Uterus (tissue), 2 donors: ENCODE measurements at regions not wholly inside any gene's neighbourhood (a gene's known extent, or its start where the extent isn't known, plus 50 kb on each side); places are given as distances from the start of the nearest gene placed in this dataset.

Experiments
- POLR2A ChIP-seq, 2 donors: fragments of 450-650 bp; IDR thresholded peaks; one replicate each; pipeline ENCODE4 v1.6.1; 2016; ENCODE audit warnings: antibody characterized with exemption in 2 of 2, mild to moderate bottlenecking in 1 of 2, moderate library complexity in 1 of 2
- TF ChIP-seq, protein P1 (sequence below), 4 experiments: fragments of 200-600 bp in 2 of 4; fragments of 450-650 bp in 2 of 4; sonication (generic) in 2 of 4; IDR thresholded peaks; one replicate each; pipeline ENCODE4 v1.5.1; 2016 to 2019; ENCODE audit warnings: antibody characterized with exemption in 4 of 4, mild to moderate bottlenecking in 2 of 4, moderate library complexity in 1 of 4

GRCh38 chr2:176682278-176682677 lies 413.0 kb downstream of the MTX2 start:
- no peak for TF ChIP-seq POLR2A (IDR thresholded peaks at IDR 0.05)
- TF ChIP-seq, protein P1, sequence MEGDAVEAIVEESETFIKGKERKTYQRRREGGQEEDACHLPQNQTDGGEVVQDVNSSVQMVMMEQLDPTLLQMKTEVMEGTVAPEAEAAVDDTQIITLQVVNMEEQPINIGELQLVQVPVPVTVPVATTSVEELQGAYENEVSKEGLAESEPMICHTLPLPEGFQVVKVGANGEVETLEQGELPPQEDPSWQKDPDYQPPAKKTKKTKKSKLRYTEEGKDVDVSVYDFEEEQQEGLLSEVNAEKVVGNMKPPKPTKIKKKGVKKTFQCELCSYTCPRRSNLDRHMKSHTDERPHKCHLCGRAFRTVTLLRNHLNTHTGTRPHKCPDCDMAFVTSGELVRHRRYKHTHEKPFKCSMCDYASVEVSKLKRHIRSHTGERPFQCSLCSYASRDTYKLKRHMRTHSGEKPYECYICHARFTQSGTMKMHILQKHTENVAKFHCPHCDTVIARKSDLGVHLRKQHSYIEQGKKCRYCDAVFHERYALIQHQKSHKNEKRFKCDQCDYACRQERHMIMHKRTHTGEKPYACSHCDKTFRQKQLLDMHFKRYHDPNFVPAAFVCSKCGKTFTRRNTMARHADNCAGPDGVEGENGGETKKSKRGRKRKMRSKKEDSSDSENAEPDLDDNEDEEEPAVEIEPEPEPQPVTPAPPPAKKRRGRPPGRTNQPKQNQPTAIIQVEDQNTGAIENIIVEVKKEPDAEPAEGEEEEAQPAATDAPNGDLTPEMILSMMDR (IDR thresholded peaks at IDR 0.05), result no peak
